OCI-LY3 (cell line): ENCODE measurements at regions not wholly inside any gene's neighbourhood (a gene's known extent, or its start where the extent isn't known, plus 50 kb on each side); places are given as distances from the start of the nearest gene placed in this dataset.
"Not testable (repeated sequence)": the region's sequence is repeated elsewhere in the genome, so short reads cannot be mapped to it uniquely, and the experiment has no call there.

ENCODE experiments used
- H2AFZ ChIP-seq: fragments of 200-600, 300-600 bp; shearing (Covaris generic); 2 replicates; pipeline ENCODE4 v1.6.0; 2014; ENCODE audit warnings: antibody characterized with exemption, low read depth, low read length
- H3K27ac ChIP-seq: fragments of 200-600, 300-600 bp; sonication (generic); 2 replicates; pipeline ENCODE4 v1.5.1; 2014; ENCODE audit warnings: mild to moderate bottlenecking, low read length, moderate library complexity, mixed read lengths
- H3K27me3 ChIP-seq: fragments of 200-600, 300-600 bp; sonication (generic); 2 replicates; pipeline ENCODE4 v1.6.1; 2014; ENCODE audit warnings: low read depth, low read length, mixed read lengths
- H3K36me3 ChIP-seq: fragments of 200-600, 300-600 bp; sonication (generic); replicated peaks from 2 replicates; pipeline ENCODE3; 2014; ENCODE audit warnings: low read depth, low read length, mixed read lengths
- H3K4me1 ChIP-seq: fragments of 300-600, 200-600 bp; sonication (generic); 2 replicates; pipeline ENCODE4 v1.6.1; 2014; ENCODE audit warnings: low read length, mixed read lengths
- H3K4me2 ChIP-seq: fragments of 200-600, 300-600 bp; sonication (generic); 2 replicates; pipeline ENCODE4 v1.6.1; 2014; ENCODE audit warnings: low read length, mixed read lengths
- H3K4me3 ChIP-seq: fragments of 300-600, 200-600 bp; sonication (generic); 2 replicates; pipeline ENCODE4 v1.5.1; 2014; ENCODE audit warnings: antibody characterized with exemption, mild to moderate bottlenecking, low read length, moderate library complexity
- H3K79me2 ChIP-seq: fragments of 300-600, 200-600 bp; shearing (Covaris generic); 2 replicates; pipeline ENCODE4 v1.6.1; 2014; ENCODE audit warnings: mild to moderate bottlenecking, low read length, mixed read lengths
- H3K9ac ChIP-seq: fragments of 300-600, 200-600 bp; shearing (Covaris generic); 2 replicates; pipeline ENCODE4 v1.6.0; 2014; ENCODE audit warnings: mild to moderate bottlenecking, low read length, moderate library complexity
- H3K9me3 ChIP-seq: fragments of 200-600, 300-600 bp; shearing (Covaris generic); 2 replicates; pipeline ENCODE4 v1.6.1; 2014; ENCODE audit warnings: low read length, mixed read lengths; ENCODE audit not compliant: insufficient read depth
- H4K20me1 ChIP-seq: fragments of 200-600, 300-600 bp; sonication (generic); 2 replicates; pipeline ENCODE4 v1.6.1; 2016; ENCODE audit warnings: low read length, mixed read lengths; ENCODE audit not compliant: insufficient read depth
- CTCF ChIP-seq: fragments of 200-600, 300-600 bp; sonication (generic); IDR thresholded peaks from 2 replicates; pipeline ENCODE4 v1.5.1; 2014; ENCODE audit warnings: antibody characterized with exemption, low read length, low read depth
- EZH2phosphoT487 ChIP-seq: fragments of 200-600 bp; shearing (Covaris generic); IDR thresholded peaks from 2 replicates; pipeline ENCODE4 v1.6.1; 2018; ENCODE audit warnings: antibody characterized with exemption, mixed run types, low read depth

- Histone ChIP-seq H3K9me3 (peaks cover 17% of the 10 kb centered on the region; the same call in 1 of the 2 replicates), H4K20me1 (no peaks in the 10 kb centered on the region), H3K4me3 (no peak overlapping the region), H3K27ac (no peak overlapping the region), H3K9ac (no peak overlapping the region), H3K79me2 (no peaks in the 10 kb centered on the region), H2AFZ (no peak overlapping the region), H3K4me2 (no peak overlapping the region), H3K36me3 (no peaks in the 10 kb centered on the region), H3K4me1 (peaks cover 17% of the 10 kb centered on the region), H3K27me3 (no peaks in the 10 kb centered on the region)
- no peak for TF ChIP-seq EZH2phosphoT487
- TF ChIP-seq CTCF: no peak
Observed at GRCh38 chr18:54466248-54467005, 108.7 kb downstream of the C18orf54 start.

- no peak for TF ChIP-seq CTCF
- TF ChIP-seq EZH2phosphoT487: no peak
- Histone ChIP-seq H3K27ac (no peak overlapping the region), H3K79me2 (no peaks in the 10 kb centered on the region), H3K9me3 (no peaks in the 10 kb centered on the region), H2AFZ (no peak overlapping the region), H3K27me3 (no peaks in the 10 kb centered on the region; the same call in 1 of the 2 replicates), H3K4me1 (no peaks in the 10 kb centered on the region), H3K9ac (no peak overlapping the region), H3K4me3 (no peak overlapping the region), H4K20me1 (no peaks in the 10 kb centered on the region), H3K4me2 (no peak overlapping the region), H3K36me3 (no peaks in the 10 kb centered on the region)
Observed at GRCh38 chr18:54479365-54479764, 111.7 kb upstream of the DYNAP start.

GRCh38 chr18:54480616-54481015, 110.4 kb upstream of the DYNAP start:
- H3K27ac ChIP-seq: no peak overlapping the region
- H3K4me3 ChIP-seq: no peak overlapping the region
- no peak overlapping the region for H3K4me2 ChIP-seq
- no peaks in the 10 kb centered on the region for H4K20me1 ChIP-seq
- no peaks in the 10 kb centered on the region for H3K79me2 ChIP-seq
- H3K27me3 ChIP-seq: no peaks in the 10 kb centered on the region; the same call in 1 of the 2 replicates
- no peak overlapping the region for H3K9ac ChIP-seq
- no peak overlapping the region for H2AFZ ChIP-seq
- H3K9me3 ChIP-seq: no peaks in the 10 kb centered on the region
- no peak for TF ChIP-seq EZH2phosphoT487
- no peaks in the 10 kb centered on the region for H3K4me1 ChIP-seq
- no peaks in the 10 kb centered on the region for H3K36me3 ChIP-seq

- H3K27me3 ChIP-seq, H4K20me1 ChIP-seq, H3K36me3 ChIP-seq, H3K4me3 ChIP-seq, H3K79me2 ChIP-seq, H2AFZ ChIP-seq, H3K9ac ChIP-seq, H3K9me3 ChIP-seq: not testable (repeated sequence)
- Histone ChIP-seq H3K4me1 (peaks cover 42% of the 10 kb centered on the region), H3K27ac (peak overlapping the region; percentile 20), H3K4me2 (peak overlapping the region; percentile 13)
Observed at GRCh38 chr18:54502451-54502850, 88.6 kb upstream of the DYNAP start.

GRCh38 chr18:54503131-54503894, 87.7 kb upstream of the DYNAP start:
- H3K4me1 ChIP-seq: peaks cover 43% of the 10 kb centered on the region
- H3K9me3 ChIP-seq: peaks cover 5% of the 10 kb centered on the region; the same call in 1 of the 2 replicates
- H2AFZ ChIP-seq: no peak overlapping the region
- TF ChIP-seq EZH2phosphoT487 (no peak), CTCF (peak; percentile 73)
- H4K20me1 ChIP-seq: no peaks in the 10 kb centered on the region
- peak overlapping the region; percentile 20; the same call in 1 of the 2 replicates for H3K27ac ChIP-seq
- H3K79me2 ChIP-seq: no peaks in the 10 kb centered on the region
- H3K4me3 ChIP-seq: no peak overlapping the region
- H3K36me3 ChIP-seq: peaks cover 5% of the 10 kb centered on the region
- peak overlapping the region; percentile 13 for H3K4me2 ChIP-seq
- no peaks in the 10 kb centered on the region for H3K27me3 ChIP-seq
- no peak overlapping the region for H3K9ac ChIP-seq
